SK-N-MC (cell line): ENCODE measurements at regions not wholly inside any gene's neighbourhood (a gene's known extent, or its start where the extent isn't known, plus 50 kb on each side); places are given as distances from the start of the nearest gene placed in this dataset.
A peak's percentile ranks its signal among the peaks of the same experiment; 100 is the strongest.

Source experiments
- DNase-seq: peaks from one replicate; pipeline ENCODE4 v3.0.0-alpha.2; 2011; ENCODE audit warnings: low read depth, low spot score
- H3K27ac ChIP-seq: fragments of 200-600 bp; sonication (generic); 2 replicates; pipeline ENCODE4 v1.5.1; 2016; ENCODE audit warnings: mixed run types
- H3K36me3 ChIP-seq: fragments of 200-600 bp; sonication (generic); 2 replicates; pipeline ENCODE4 v1.6.1; 2017; ENCODE audit warnings: antibody characterized with exemption, low read length, mixed read lengths; ENCODE audit not compliant: insufficient read depth
- H3K4me3 ChIP-seq: fragments of 200-600 bp; sonication (generic); 2 replicates; pipeline ENCODE4 v1.5.1; 2016
- H3K9ac ChIP-seq: fragments of 200-600 bp; sonication (generic); 2 replicates; pipeline ENCODE4 v1.8.0; 2017; ENCODE audit warnings: mixed run types, mixed read lengths; ENCODE audit not compliant: insufficient read length
- H3K9me3 ChIP-seq: fragments of 200-600 bp; sonication (generic); 2 replicates; pipeline ENCODE4 v1.6.1; 2017; ENCODE audit warnings: low read depth, mild to moderate bottlenecking, antibody characterized with exemption, low read length, moderate library complexity, mixed read lengths
- EZH2 ChIP-seq: fragments of 200-600 bp; sonication (generic); IDR thresholded peaks from one replicate; pipeline ENCODE4 v1.6.1; 2017; ENCODE audit warnings: antibody characterized with exemption
- FOXP2 ChIP-seq: optimal IDR thresholded peaks from 2 replicates; pipeline ENCODE3; 2011; ENCODE audit warnings: mild to moderate bottlenecking, moderate library complexity; ENCODE audit not compliant: insufficient read depth; ENCODE audit errors: extremely low read length, control extremely low read depth
- POLR2AphosphoS5 ChIP-seq: IDR thresholded peaks from 2 replicates; pipeline ENCODE4 v1.6.1; 2012; ENCODE audit warnings: mild to moderate bottlenecking, low read depth, low read length, borderline replicate concordance

DNA sequence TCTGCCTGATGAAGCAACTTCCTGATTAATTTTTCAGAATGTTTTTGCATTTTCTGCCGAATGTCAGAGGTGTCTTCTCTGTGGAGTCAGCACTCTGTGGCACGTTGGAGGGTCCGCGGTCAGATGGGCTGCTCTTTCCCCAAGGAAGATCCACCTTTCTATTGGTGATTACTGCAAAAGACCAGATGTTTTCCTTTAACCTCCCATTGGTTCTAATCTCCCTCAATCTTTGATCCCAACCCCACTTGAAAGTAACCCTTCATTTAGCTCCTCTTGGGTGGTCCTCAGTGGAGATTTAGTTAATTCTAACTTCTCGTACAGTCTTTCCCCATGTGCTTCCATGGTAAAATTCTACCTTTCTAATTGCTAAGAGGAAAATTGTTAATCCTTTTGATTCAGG, 397.7 kb upstream of the DDHD1 start:
- Histone ChIP-seq H3K4me3 (no peak overlapping the region), H3K9me3 (no peaks in the 10 kb centered on the region), H3K27ac (no peak overlapping the region), H3K9ac (no peak overlapping the region), H3K36me3 (no peaks in the 10 kb centered on the region)
- no peak for TF ChIP-seq POLR2AphosphoS5
- TF ChIP-seq FOXP2 = no peak
- TF ChIP-seq EZH2 = no peak
- no peak for DNase-seq

DNA sequence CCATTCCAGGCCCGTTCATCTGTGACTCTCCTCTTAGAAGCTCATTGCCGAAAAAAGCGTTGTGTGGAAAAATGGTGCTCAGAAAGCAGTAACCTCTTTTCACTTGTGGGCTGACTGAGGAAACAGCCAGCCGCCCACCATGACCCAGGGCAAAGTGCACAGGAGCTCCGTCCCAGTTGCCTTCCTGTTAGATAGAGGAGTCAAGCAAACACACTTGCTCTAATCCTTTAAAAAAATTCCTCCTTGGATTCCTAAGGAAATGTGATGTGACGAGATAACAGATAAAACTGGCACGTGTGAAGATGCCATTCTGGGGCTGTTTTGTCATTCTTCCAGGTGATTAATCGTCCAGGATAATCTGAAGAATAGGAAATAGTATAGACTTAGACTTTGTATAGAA, 396.8 kb upstream of the DDHD1 start:
- Histone ChIP-seq H3K27ac (no peak overlapping the region), H3K9ac (no peak overlapping the region), H3K36me3 (no peaks in the 10 kb centered on the region), H3K9me3 (no peaks in the 10 kb centered on the region), H3K4me3 (no peak overlapping the region)
- no peak for DNase-seq
- TF ChIP-seq POLR2AphosphoS5 (no peak), EZH2 (no peak), FOXP2 (no peak)

DNA sequence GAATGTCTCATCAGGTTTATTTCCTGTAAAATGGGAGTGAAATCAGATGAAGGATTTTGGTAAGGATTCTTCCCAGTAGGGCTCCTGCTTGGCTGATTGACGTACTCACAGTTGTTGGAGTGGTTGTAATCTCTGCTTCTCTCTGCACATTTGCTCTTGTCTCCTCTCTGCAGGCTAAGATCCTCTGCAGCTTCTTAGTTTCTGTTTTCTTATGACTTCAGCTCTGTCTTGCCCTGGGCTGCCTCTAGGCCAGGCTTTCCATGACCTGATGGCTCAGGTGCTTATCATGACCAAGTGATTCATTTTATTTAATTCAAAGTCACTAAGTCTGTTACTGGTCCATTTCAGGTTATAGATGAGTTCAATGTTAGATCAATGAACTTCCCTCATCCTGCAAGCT, 394.5 kb upstream of the DDHD1 start:
- H3K27ac ChIP-seq = no peak overlapping the region
- H3K9ac ChIP-seq = no peak overlapping the region
- no peaks in the 10 kb centered on the region for H3K9me3 ChIP-seq
- TF ChIP-seq FOXP2 = no peak
- no peak for TF ChIP-seq EZH2
- TF ChIP-seq POLR2AphosphoS5 = no peak
- no peak overlapping the region for H3K4me3 ChIP-seq
- DNase-seq = no peak
- H3K36me3 ChIP-seq = no peaks in the 10 kb centered on the region

DNA sequence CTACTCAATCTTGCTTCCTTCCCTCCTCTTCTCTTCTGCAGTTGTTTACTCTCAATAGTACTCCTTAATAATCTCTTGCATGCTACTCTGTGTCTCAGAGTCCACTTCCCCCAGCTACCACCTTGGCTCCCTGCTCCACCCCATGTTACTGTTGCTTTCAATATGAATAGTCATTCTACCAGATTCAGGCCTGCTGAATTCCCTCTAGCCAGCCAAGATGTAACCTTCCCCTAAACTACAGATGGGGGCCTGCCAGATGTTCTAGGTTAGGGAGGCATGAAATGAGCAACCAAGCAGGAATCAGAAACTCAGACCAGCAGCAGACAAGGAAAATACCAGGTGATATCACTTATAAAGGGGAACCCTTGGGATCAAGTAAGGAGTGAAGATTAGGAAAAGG, 392.1 kb upstream of the DDHD1 start:
- TF ChIP-seq FOXP2 (no peak), POLR2AphosphoS5 (no peak), EZH2 (no peak)
- DNase-seq = no peak
- no peaks in the 10 kb centered on the region for H3K36me3 ChIP-seq
- no peak overlapping the region for H3K9ac ChIP-seq
- no peaks in the 10 kb centered on the region for H3K9me3 ChIP-seq
- H3K4me3 ChIP-seq = no peak overlapping the region
- H3K27ac ChIP-seq = no peak overlapping the region

DNA sequence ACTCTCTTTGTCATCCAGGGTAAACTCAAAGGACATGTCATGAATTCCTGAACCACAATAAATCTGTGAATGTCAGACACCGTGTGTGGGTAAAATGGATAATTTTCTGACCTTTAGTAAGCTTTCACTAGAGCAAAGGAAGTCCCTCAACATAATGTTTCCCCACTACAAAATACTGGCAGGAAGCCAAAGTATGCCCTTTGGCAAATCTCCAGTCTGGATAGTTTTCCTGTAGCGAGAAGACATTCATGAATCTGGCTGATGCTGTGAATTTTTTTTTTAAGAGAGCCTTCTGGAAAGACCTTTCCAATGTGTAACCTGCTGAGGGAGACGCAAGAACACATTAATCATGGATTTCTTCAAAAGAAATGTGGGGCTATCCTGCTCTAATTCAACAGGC, 389.6 kb upstream of the DDHD1 start:
- H3K27ac ChIP-seq = no peak overlapping the region
- TF ChIP-seq FOXP2 (no peak), POLR2AphosphoS5 (no peak), EZH2 (no peak)
- H3K36me3 ChIP-seq = no peaks in the 10 kb centered on the region
- H3K9me3 ChIP-seq = no peaks in the 10 kb centered on the region
- DNase-seq = peak; percentile 53
- no peak overlapping the region for H3K4me3 ChIP-seq
- H3K9ac ChIP-seq = no peak overlapping the region

DNA sequence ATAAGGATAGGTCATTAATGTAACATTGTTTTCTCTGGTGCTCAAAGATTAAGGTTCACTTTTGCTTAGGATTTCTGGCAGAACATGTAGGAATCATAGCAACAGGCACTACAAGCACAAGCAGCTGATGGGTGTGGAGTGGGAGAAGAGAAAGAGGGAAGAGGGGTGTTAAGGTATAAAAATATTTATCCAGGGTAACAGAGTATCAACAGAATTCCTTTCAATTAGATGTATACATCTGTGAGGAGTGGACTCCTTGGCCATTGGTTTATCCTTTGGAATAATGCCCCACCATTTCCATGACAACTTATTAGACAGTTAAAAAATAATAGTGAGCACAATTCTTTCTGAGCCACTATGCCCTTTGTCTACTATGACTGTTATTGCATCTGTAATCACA, 388.3 kb upstream of the DDHD1 start:
- H3K27ac ChIP-seq = no peak overlapping the region
- no peak overlapping the region for H3K4me3 ChIP-seq
- H3K36me3 ChIP-seq = no peaks in the 10 kb centered on the region
- no peak overlapping the region for H3K9ac ChIP-seq
- no peaks in the 10 kb centered on the region for H3K9me3 ChIP-seq
- TF ChIP-seq FOXP2 (no peak), EZH2 (no peak), POLR2AphosphoS5 (no peak)
- no peak for DNase-seq

DNA sequence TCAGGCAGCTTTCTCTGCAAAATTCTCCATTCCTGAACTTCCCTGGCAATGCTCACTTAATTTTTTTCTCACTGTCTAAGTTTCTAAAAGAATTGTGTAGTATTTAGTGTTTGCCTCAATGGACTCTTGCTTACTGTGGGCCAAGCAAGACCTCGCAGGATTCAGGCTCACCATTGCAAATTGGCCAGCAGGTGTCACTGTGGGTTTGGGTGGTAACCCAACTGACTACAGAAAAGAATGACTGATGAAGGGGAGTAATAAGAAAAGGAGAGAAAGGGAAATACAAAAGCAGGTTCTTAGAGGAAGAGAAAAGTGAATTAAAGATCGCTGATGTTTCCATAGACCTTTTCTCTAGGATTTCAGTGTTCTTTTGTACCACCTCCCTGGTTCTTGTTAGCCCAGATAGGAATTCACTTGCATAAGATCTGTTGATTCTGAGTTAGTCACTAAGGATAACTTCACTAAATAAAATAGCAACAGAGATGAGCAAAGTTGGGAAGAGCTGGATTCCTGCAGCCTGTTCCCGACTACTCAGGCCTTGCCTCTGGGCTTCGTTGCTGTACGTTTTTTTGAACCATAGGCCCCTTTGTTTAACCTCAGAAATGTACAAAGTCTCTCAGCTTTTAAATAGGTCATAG, 386.5 kb upstream of the DDHD1 start:
- no peak for DNase-seq
- no peak overlapping the region for H3K9ac ChIP-seq
- no peaks in the 10 kb centered on the region for H3K9me3 ChIP-seq
- TF ChIP-seq EZH2 (no peak), FOXP2 (no peak), POLR2AphosphoS5 (no peak)
- no peaks in the 10 kb centered on the region for H3K36me3 ChIP-seq
- no peak overlapping the region for H3K27ac ChIP-seq
- no peak overlapping the region for H3K4me3 ChIP-seq

DNA sequence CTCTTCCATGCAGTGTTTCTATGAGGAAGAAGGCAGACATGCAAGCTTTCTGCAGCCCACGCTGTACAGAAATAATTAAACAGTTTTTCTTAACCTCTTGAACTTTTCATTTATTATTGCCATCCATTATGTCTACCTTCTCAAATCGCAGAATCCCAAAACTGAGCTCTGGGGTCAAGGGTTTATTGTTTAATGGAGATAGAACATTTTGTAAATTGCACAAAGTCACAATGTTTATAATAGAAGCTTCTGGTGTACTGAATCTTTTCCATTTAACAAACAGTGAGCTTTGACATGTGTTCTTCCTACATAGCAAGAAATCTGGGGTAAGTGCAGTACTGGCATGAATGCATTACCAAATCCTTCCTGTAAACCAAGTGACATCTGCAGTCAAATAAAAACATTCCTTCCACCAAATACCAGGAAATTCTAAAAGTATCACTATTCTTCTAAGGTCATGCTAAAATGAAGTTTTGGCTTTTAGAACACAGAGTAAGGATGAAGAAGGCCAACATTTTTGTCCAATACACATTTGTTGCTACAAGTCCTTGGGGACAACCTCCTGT, 385.3 kb upstream of the DDHD1 start:
- Histone ChIP-seq H3K36me3 (no peaks in the 10 kb centered on the region), H3K9me3 (no peaks in the 10 kb centered on the region), H3K27ac (no peak overlapping the region), H3K4me3 (no peak overlapping the region), H3K9ac (no peak overlapping the region)
- no peak for DNase-seq
- TF ChIP-seq POLR2AphosphoS5 = no peak
- no peak for TF ChIP-seq FOXP2
- TF ChIP-seq EZH2 = no peak
